OCI-LY1 (cell line): ENCODE measurements at regions not wholly inside any gene's neighbourhood (a gene's known extent, or its start where the extent isn't known, plus 50 kb on each side); places are given as distances from the start of the nearest gene placed in this dataset.

Experiments
- CTCF ChIP-seq: fragments of 200-600 bp; sonication (generic), shearing (Covaris generic); IDR thresholded peaks from 2 replicates; pipeline ENCODE4 v1.5.1; 2017; ENCODE audit warnings: mild to moderate bottlenecking, antibody characterized with exemption, low read length, moderate library complexity, mixed read lengths
- EZH2 ChIP-seq: fragments of 200-600 bp; sonication (generic), shearing (Covaris generic); IDR thresholded peaks from 2 replicates; pipeline ENCODE4 v1.8.0; 2017; ENCODE audit warnings: borderline replicate concordance, mixed run types, mild to moderate bottlenecking, antibody characterized with exemption, low read length, moderate library complexity, mixed read lengths

GRCh38 chr4:160038615-160039014 is 935.7 kb downstream of the RAPGEF2 start:
- no peak for TF ChIP-seq EZH2
- no peak for TF ChIP-seq CTCF
